ENCODE measurements at regions not wholly inside any gene's neighbourhood (a gene's known extent, or its start where the extent isn't known, plus 50 kb on each side); places are given as distances from the start of the nearest gene placed in this dataset.

GRCh38 chr7:28351450-28351849 is 60.9 kb upstream of the CREB5 start:
- H3K4me3 ChIP-seq, result no peak overlapping the region
- TF ChIP-seq CTCF (IDR thresholded peaks at IDR 0.05), result no peak
- no peak for TF ChIP-seq EP300 (IDR thresholded peaks at IDR 0.05)
- TF ChIP-seq POLR2A (IDR thresholded peaks at IDR 0.05), result no peak
- H3K27me3 ChIP-seq, result no peaks in the 10 kb centered on the region
- no peaks in the 10 kb centered on the region for H3K36me3 ChIP-seq
- no peaks in the 10 kb centered on the region for H3K4me1 ChIP-seq
- no peak overlapping the region for H3K27ac ChIP-seq
- no peaks in the 10 kb centered on the region for H3K9me3 ChIP-seq
- DNase-seq (ENCODE audit: low spot score in 2 of 2), result no peak
- 65 to 78% methylated on average over 1 of the region's 1 CpG for WGBS, 2 donors

GRCh38 chr7:28354601-28355402 is 57.5 kb upstream of the CREB5 start:
- Histone ChIP-seq H3K4me3 (no peak overlapping the region), H3K36me3 (no peaks in the 10 kb centered on the region), H3K27ac (no peak overlapping the region), H3K27me3 (no peaks in the 10 kb centered on the region), H3K4me1 (no peaks in the 10 kb centered on the region), H3K9me3 (no peaks in the 10 kb centered on the region)
- 77% methylated on average over 8 of the region's 8 CpGs for WGBS, 2 donors
- TF ChIP-seq CTCF (IDR thresholded peaks at IDR 0.05), result no peak
- TF ChIP-seq EP300 (IDR thresholded peaks at IDR 0.05), result no peak
- no peak for TF ChIP-seq POLR2A (IDR thresholded peaks at IDR 0.05)
- no peak for DNase-seq (ENCODE audit: low spot score in 2 of 2)

- no peak for DNase-seq (ENCODE audit: low spot score in 2 of 2)
- Histone ChIP-seq H3K27ac (no peak overlapping the region), H3K27me3 (no peaks in the 10 kb centered on the region), H3K4me1 (no peaks in the 10 kb centered on the region), H3K36me3 (no peaks in the 10 kb centered on the region), H3K9me3 (no peaks in the 10 kb centered on the region), H3K4me3 (no peak overlapping the region)
- WGBS, 2 donors, result 62 to 66% methylated on average over 16 of the region's 16 CpGs
- no peak for TF ChIP-seq CTCF (IDR thresholded peaks at IDR 0.05)
These were observed 56.5 kb upstream of the CREB5 start for GRCh38 chr7:28355635-28356319.

- 65 to 68% methylated on average over 8 of the region's 8 CpGs for WGBS, 2 donors
- TF ChIP-seq POLR2A (IDR thresholded peaks at IDR 0.05), result no peak
- no peak for TF ChIP-seq EP300 (IDR thresholded peaks at IDR 0.05)
- TF ChIP-seq CTCF (IDR thresholded peaks at IDR 0.05), result no peak
- no peak for DNase-seq (ENCODE audit: low spot score in 2 of 2)
- no peak overlapping the region for H3K4me3 ChIP-seq
- no peaks in the 10 kb centered on the region for H3K27me3 ChIP-seq
- H3K4me1 ChIP-seq, result no peaks in the 10 kb centered on the region
- no peaks in the 10 kb centered on the region for H3K9me3 ChIP-seq
- H3K27ac ChIP-seq, result no peak overlapping the region
- H3K36me3 ChIP-seq, result no peaks in the 10 kb centered on the region
These were observed 55.7 kb upstream of the CREB5 start for GRCh38 chr7:28356619-28357018.

- Histone ChIP-seq H3K4me3 (no peak overlapping the region), H3K36me3 (no peaks in the 10 kb centered on the region), H3K9me3 (no peaks in the 10 kb centered on the region), H3K4me1 (no peaks in the 10 kb centered on the region), H3K27ac (no peak overlapping the region), H3K27me3 (no peaks in the 10 kb centered on the region)
- TF ChIP-seq CTCF (IDR thresholded peaks at IDR 0.05) (no peak), EP300 (IDR thresholded peaks at IDR 0.05) (no peak), POLR2A (IDR thresholded peaks at IDR 0.05) (no peak)
- WGBS, 2 donors, result 72 to 74% methylated on average over 5 of the region's 5 CpGs
- DNase-seq (ENCODE audit: low spot score in 2 of 2), result no peak
These were observed 53.9 kb upstream of the CREB5 start for GRCh38 chr7:28358423-28358868.
